H1 (cell line): ENCODE measurements at regions not wholly inside any gene's neighbourhood (a gene's known extent, or its start where the extent isn't known, plus 50 kb on each side); places are given as distances from the start of the nearest gene placed in this dataset.

ENCODE experiments used
- CTCF ChIA-PET: fragments of 300-600 bp; sonication (Branson Sonifier 250); formaldehyde crosslinking; loops from one replicate; lab custom pipeline; 2021; ENCODE audit not compliant: partially characterized antibody; lab: Charles Lee
- POLR2A ChIA-PET: fragments of 300-600 bp; sonication (Branson Sonifier 250); formaldehyde crosslinking; loops from one replicate; lab custom pipeline; 2021; ENCODE audit warnings: inconsistent platforms; ENCODE audit not compliant: partially characterized antibody; lab: Charles Lee
- DNase-seq, 2 experiments: peaks; one replicate each; pipeline versions ENCODE4 v3.0.0 to v3.0.0-alpha.2; 2010 to 2022; ENCODE audit warnings: low spot score in 2 of 2, low read depth in 1 of 2, mixed read lengths in 1 of 2
- FAIRE-seq: peaks from 2 replicates; lab custom pipeline; 2011; peaks lifted over from hg19 to GRCh38; lab: Jason Lieb, UNC
- H2AFZ ChIP-seq: 2 replicates; pipeline ENCODE4 v1.8.1; 2012; ENCODE audit warnings: low read length, inconsistent platforms
- H2AK5ac ChIP-seq: 2 replicates; pipeline ENCODE4 v1.6.1; 2013; ENCODE audit warnings: low read depth, low read length
- H2BK120ac ChIP-seq: replicated peaks from 2 replicates; pipeline ENCODE3; 2013; ENCODE audit warnings: low read depth, low read length, inconsistent platforms
- H2BK12ac ChIP-seq: 2 replicates; pipeline ENCODE4 v1.6.1; 2013; ENCODE audit warnings: low read depth, low read length
- H2BK15ac ChIP-seq: 2 replicates; pipeline ENCODE4 v1.6.1; 2013; ENCODE audit warnings: low read length
- H2BK20ac ChIP-seq: 2 replicates; pipeline ENCODE4 v1.6.1; 2013; ENCODE audit warnings: low read length
- H2BK5ac ChIP-seq: 2 replicates; pipeline ENCODE4 v1.6.1; 2013; ENCODE audit warnings: low read depth, low read length
- H3K14ac ChIP-seq: 2 replicates; pipeline ENCODE4 v1.6.1; 2013; ENCODE audit warnings: inconsistent platforms; ENCODE audit not compliant: insufficient read length
- H3K18ac ChIP-seq: 2 replicates; pipeline ENCODE4 v1.6.1; 2013; ENCODE audit warnings: low read length; ENCODE audit errors: extremely low read depth
- H3K23ac ChIP-seq: 2 replicates; pipeline ENCODE4 v1.6.1; 2013; ENCODE audit warnings: inconsistent platforms; ENCODE audit not compliant: insufficient read length
- H3K23me2 ChIP-seq: 2 replicates; pipeline ENCODE4 v1.6.1; 2013; ENCODE audit warnings: low read depth, low read length
- H3K27ac ChIP-seq: 2 replicates; pipeline ENCODE4 v1.6.1; 2011; ENCODE audit warnings: low read depth, low read length, inconsistent platforms
- H3K27me3 ChIP-seq, 4 experiments: replicated peaks in 1 of 4; 1 replicate in 1 of 4; 2 replicates in 3 of 4; pipeline versions ENCODE4 v1.6.1 to v1.8.1; 2011 to 2013; ENCODE audit warnings: low read length in 3 of 4, mild to moderate bottlenecking in 3 of 4, inconsistent platforms in 2 of 4, mixed read lengths in 2 of 4, moderate library complexity in 1 of 4; ENCODE audit not compliant: control insufficient read depth in 3 of 4, insufficient read depth in 3 of 4; ENCODE audit errors: extremely low read depth in 1 of 4
- H3K36me3 ChIP-seq, 4 experiments: 2 replicates each; pipeline versions ENCODE4 v1.6.1 to v1.8.1; 2011 to 2013; ENCODE audit warnings: mild to moderate bottlenecking in 4 of 4, low read length in 3 of 4, moderate library complexity in 2 of 4, control low read depth in 1 of 4, inconsistent platforms in 1 of 4; ENCODE audit not compliant: insufficient read depth in 4 of 4, control insufficient read depth in 2 of 4
- H3K4ac ChIP-seq: replicated peaks from 2 replicates; pipeline ENCODE3; 2013; ENCODE audit warnings: low read length, low read depth, mixed read lengths, inconsistent platforms; ENCODE audit not compliant: insufficient read length
- H3K4me1 ChIP-seq, 4 experiments: replicated peaks in 1 of 4; 1 replicate in 1 of 4; 2 replicates in 3 of 4; pipeline versions ENCODE4 v1.6.1 to v1.8.1; 2011 to 2013; ENCODE audit warnings: low read length in 3 of 4, inconsistent platforms in 2 of 4, mixed read lengths in 1 of 4; ENCODE audit not compliant: insufficient read depth in 4 of 4, control insufficient read depth in 3 of 4
- H3K4me2 ChIP-seq, 2 experiments: 2 replicates each; pipeline versions ENCODE4 v1.6.1 to v1.8.1; 2011 to 2013; ENCODE audit warnings: low read depth in 2 of 2, low read length in 2 of 2, control low read depth in 1 of 2, inconsistent platforms in 1 of 2, mild to moderate bottlenecking in 1 of 2; ENCODE audit not compliant: insufficient read depth in 1 of 2
- H3K4me3 ChIP-seq, 4 experiments: fragments of 200-600, 300-600 bp in 1 of 4; sonication (generic), shearing (Covaris generic), sonication (Bioruptor Twin) in 1 of 4; 2 replicates each; pipeline versions ENCODE4 v1.5.1 to v1.8.1; 2011 to 2016; ENCODE audit warnings: low read length in 4 of 4, low read depth in 3 of 4, control low read depth in 2 of 4, inconsistent platforms in 2 of 4, mild to moderate bottlenecking in 2 of 4, mixed read lengths in 1 of 4, moderate library complexity in 1 of 4; ENCODE audit not compliant: insufficient read depth in 2 of 4; ENCODE audit errors: extremely low read depth in 1 of 4
- H3K56ac ChIP-seq: replicated peaks from 2 replicates; pipeline ENCODE3; 2013; ENCODE audit warnings: low read depth, mild to moderate bottlenecking, mixed read lengths, low read length, inconsistent platforms; ENCODE audit not compliant: insufficient read length
- H3K79me1 ChIP-seq: 2 replicates; pipeline ENCODE4 v1.6.1; 2013; ENCODE audit warnings: low read depth, low read length, control low read depth
- H3K79me2 ChIP-seq, 2 experiments: 2 replicates each; pipeline versions ENCODE4 v1.6.1 to v1.8.1; 2012 to 2013; ENCODE audit warnings: low read length in 2 of 2, mild to moderate bottlenecking in 2 of 2, inconsistent platforms in 1 of 2; ENCODE audit not compliant: insufficient read depth in 2 of 2, control insufficient read depth in 1 of 2
- H3K9ac ChIP-seq, 4 experiments: replicated peaks in 1 of 4; 1 replicate in 1 of 4; 2 replicates in 3 of 4; pipeline versions ENCODE4 v1.6.1 to v1.8.1; 2011 to 2013; ENCODE audit warnings: low read depth in 3 of 4, low read length in 3 of 4, control low read depth in 2 of 4, mild to moderate bottlenecking in 2 of 4, moderate library complexity in 2 of 4, inconsistent platforms in 1 of 4; ENCODE audit errors: extremely low read depth in 1 of 4
- H3K9me3 ChIP-seq, 2 experiments: 2 replicates each; pipeline versions ENCODE4 v1.6.1 to v1.8.1; 2012 to 2013; ENCODE audit warnings: mild to moderate bottlenecking in 2 of 2, moderate library complexity in 2 of 2, control low read depth in 1 of 2, inconsistent platforms in 1 of 2, low read depth in 1 of 2, low read length in 1 of 2, mixed read lengths in 1 of 2; ENCODE audit not compliant: insufficient read depth in 2 of 2
- H4K20me1 ChIP-seq, 2 experiments: replicated peaks in 1 of 2; 2 replicates each; pipeline versions ENCODE3 to v1.8.1; 2011 to 2013; ENCODE audit warnings: inconsistent platforms in 2 of 2, low read length in 2 of 2, mild to moderate bottlenecking in 1 of 2; ENCODE audit not compliant: insufficient read depth in 2 of 2, control insufficient read depth in 1 of 2
- H4K5ac ChIP-seq: 2 replicates; pipeline ENCODE4 v1.6.1; 2013; ENCODE audit warnings: low read length, low read depth, mixed read lengths, inconsistent platforms; ENCODE audit not compliant: insufficient read length
- H4K8ac ChIP-seq: 2 replicates; pipeline ENCODE4 v1.8.0; 2013; ENCODE audit warnings: mild to moderate bottlenecking, moderate library complexity, low read length, inconsistent platforms; ENCODE audit not compliant: insufficient read depth; ENCODE audit errors: extremely low read depth
- H4K91ac ChIP-seq: replicated peaks from 2 replicates; pipeline ENCODE3; 2013; ENCODE audit warnings: low read length, mixed read lengths, inconsistent platforms; ENCODE audit not compliant: insufficient read length
- ASH2L ChIP-seq: fragments of 200-600, 300-600 bp; sonication (generic); IDR thresholded peaks from one replicate; pipeline ENCODE4 v1.7.1; 2017; ENCODE audit warnings: low read length
- ATF3 ChIP-seq: IDR thresholded peaks from 2 replicates; pipeline ENCODE4 v1.6.1; 2011; ENCODE audit warnings: low read depth, mild to moderate bottlenecking, low read length; ENCODE audit not compliant: insufficient read depth
- CBX8 ChIP-seq: fragments of 300-800, 300-1000 bp; sonication (generic); IDR thresholded peaks from 2 replicates; pipeline ENCODE4 v1.7.1; 2016; ENCODE audit warnings: low read depth, low read length, borderline replicate concordance
- CHD2 ChIP-seq: IDR thresholded peaks from 2 replicates; pipeline ENCODE4 v1.6.1; 2012; ENCODE audit warnings: low read length, improper control_type of control experiment
- MAX ChIP-seq: IDR thresholded peaks from 2 replicates; pipeline ENCODE4 v1.6.1; 2012; ENCODE audit warnings: inconsistent platforms
- NRF1 ChIP-seq: IDR thresholded peaks from 2 replicates; pipeline ENCODE4 v1.6.1; 2011; ENCODE audit warnings: mild to moderate bottlenecking, low read depth, low read length, improper control_type of control experiment
- POU5F1 ChIP-seq: IDR thresholded peaks from 2 replicates; pipeline ENCODE4 v1.6.1; 2011; ENCODE audit warnings: low read depth, mild to moderate bottlenecking, low read length, moderate library complexity
- RNF2 ChIP-seq: fragments of 200-900, 300-1000 bp; sonication (generic); IDR thresholded peaks from 2 replicates; pipeline ENCODE4 v1.7.1; 2016; ENCODE audit warnings: borderline replicate concordance, low read depth, mild to moderate bottlenecking, antibody characterized with exemption, low read length; ENCODE audit not compliant: poor library complexity, severe bottlenecking; ENCODE audit errors: missing control alignments
- RXRA ChIP-seq: IDR thresholded peaks from 2 replicates; pipeline ENCODE4 v1.6.1; 2011; ENCODE audit warnings: low read depth, mild to moderate bottlenecking, low read length, moderate library complexity; ENCODE audit not compliant: insufficient read depth
- SP1 ChIP-seq: IDR thresholded peaks from 2 replicates; pipeline ENCODE4 v1.6.1; 2011; ENCODE audit warnings: low read depth, low read length
- YY1 ChIP-seq: IDR thresholded peaks from 2 replicates; pipeline ENCODE4 v1.6.1; 2011; ENCODE audit warnings: low read depth, mild to moderate bottlenecking, low read length
- WGBS, 2 experiments: shearing (Covaris generic) in 1 of 2; methylation state at CpG; one replicate each; pipeline versions ENCODE4 v1.1.6 to v1.1.7; 2013 to 2015; ENCODE audit warnings: low lambda C conversion rate in 2 of 2, mixed read lengths in 2 of 2, inconsistent platforms in 1 of 2, low coverage in 1 of 2, missing lambda C conversion rate in 1 of 2; ENCODE audit not compliant: insufficient replicate concordance in 2 of 2, insufficient coverage in 1 of 2, insufficient read length in 1 of 2; ENCODE audit errors: extremely low coverage in 1 of 2, missing lambda C conversion rate in 1 of 2; 5-methylcytosine and 5-hydroxymethylcytosine counted together

- H3K23ac ChIP-seq: no peak overlapping the region
- H2AFZ ChIP-seq: no peak overlapping the region
- peaks cover 5 to 6% of the 10 kb centered on the region in 2 experiments; a peak in 1 of 4 replicates for H3K9me3 ChIP-seq
- H3K18ac ChIP-seq: no peak overlapping the region
- H3K14ac ChIP-seq: no peak overlapping the region
- no peak overlapping the region for H3K4me3 ChIP-seq
- H3K9ac ChIP-seq: no peak overlapping the region
- TF ChIP-seq CHD2: no peak
- no peak for TF ChIP-seq NRF1
- TF ChIP-seq SP1: no peak
- no peak for TF ChIP-seq YY1
- TF ChIP-seq ATF3: no peak
- no peak for TF ChIP-seq CBX8
- TF ChIP-seq MAX: no peak
- no peak for TF ChIP-seq POU5F1
- no peak for TF ChIP-seq RXRA
- TF ChIP-seq ASH2L: no peak
- no peak for TF ChIP-seq RNF2
- CTCF ChIA-PET: interaction anchor here (0.9 kb wide), 1 partner anchor 324 kb away, joined by 3 read pairs; no protein-coding TSS in a partner anchor
- H4K5ac ChIP-seq: no peak overlapping the region
- FAIRE-seq (no peak), DNase-seq (no peak)
- H2BK12ac ChIP-seq: no peak overlapping the region
- no peak overlapping the region for H3K4me2 ChIP-seq
- H2BK15ac ChIP-seq: no peak overlapping the region
- H2BK20ac ChIP-seq: no peak overlapping the region
- no peak overlapping the region for H4K91ac ChIP-seq
- H2BK120ac ChIP-seq: no peak overlapping the region
- H3K23me2 ChIP-seq: no peaks in the 10 kb centered on the region
- no peaks in the 10 kb centered on the region for H3K27me3 ChIP-seq
- H3K4me1 ChIP-seq: no peaks in the 10 kb centered on the region
- no peak overlapping the region for H2BK5ac ChIP-seq
- H3K4ac ChIP-seq: no peak overlapping the region
- POLR2A ChIA-PET: interaction anchor here (0.6 kb wide), 1 partner anchor 583 kb away, joined by 3 read pairs; no protein-coding TSS in a partner anchor
- H2AK5ac ChIP-seq: no peak overlapping the region
- H3K79me2 ChIP-seq: no peaks in the 10 kb centered on the region
- H3K36me3 ChIP-seq: no peaks in the 10 kb centered on the region
- no peak overlapping the region for H4K8ac ChIP-seq
- H3K27ac ChIP-seq: no peak overlapping the region
- no peaks in the 10 kb centered on the region for H3K79me1 ChIP-seq
- H3K56ac ChIP-seq: no peak overlapping the region
- no peaks in the 10 kb centered on the region for H4K20me1 ChIP-seq
- 82% methylated on average over 4 of the region's 4 CpGs; no CpG with 5 or more reads in 1 of the 2 experiments for WGBS, 2 experiments
Measured at GRCh38 chr14:76677534-76678145, 83.6 kb upstream of the VASH1 start.
